SK-N-MC (cell line): ENCODE measurements at regions not wholly inside any gene's neighbourhood (a gene's known extent, or its start where the extent isn't known, plus 50 kb on each side); places are given as distances from the start of the nearest gene placed in this dataset.

Experiments used
- EZH2 ChIP-seq: fragments of 200-600 bp; sonication (generic); IDR thresholded peaks from one replicate; pipeline ENCODE4 v1.6.1; 2017; ENCODE audit warnings: antibody characterized with exemption
- FOXP2 ChIP-seq: optimal IDR thresholded peaks from 2 replicates; pipeline ENCODE3; 2011; ENCODE audit warnings: mild to moderate bottlenecking, moderate library complexity; ENCODE audit not compliant: insufficient read depth; ENCODE audit errors: extremely low read length, control extremely low read depth
- POLR2AphosphoS5 ChIP-seq: IDR thresholded peaks from 2 replicates; pipeline ENCODE4 v1.6.1; 2012; ENCODE audit warnings: mild to moderate bottlenecking, low read depth, low read length, borderline replicate concordance

GRCh38 chr2:181805228-181806038 lies 86.1 kb upstream of the ITPRID2 start:
- no peak for TF ChIP-seq EZH2
- TF ChIP-seq POLR2AphosphoS5: no peak
- no peak for TF ChIP-seq FOXP2
